SK-N-SH treated with all-trans-retinoic acid at 6 μM for 48 hours (cell line): ENCODE measurements at regions not wholly inside any gene's neighbourhood (a gene's known extent, or its start where the extent isn't known, plus 50 kb on each side); places are given as distances from the start of the nearest gene placed in this dataset.
A peak's percentile ranks its signal among the peaks of the same experiment; 100 is the strongest.

ENCODE experiments used
- ATAC-seq: fragments of 200-7000 bp; cut with Tn5 transposase; 3 replicates; pipeline ENCODE4 v1.9.1; 2020; ENCODE audit warnings: mild to moderate bottlenecking, moderate library complexity
- ARNTL ChIP-seq: fragments of 450-650 bp; formaldehyde crosslinking; IDR thresholded peaks from 2 replicates; pipeline ENCODE4 v1.5.0; 2020; ENCODE audit warnings: low read depth, mild to moderate bottlenecking, moderate library complexity, borderline replicate concordance
- BACH2 ChIP-seq: fragments of 250-450 bp; sonication (Bioruptor Pico); IDR thresholded peaks from 2 replicates; pipeline ENCODE4 v1.9.0; 2021; ENCODE audit warnings: mild to moderate bottlenecking, borderline replicate concordance
- CREB5 ChIP-seq: fragments of 250-450 bp; sonication (Bioruptor Pico); IDR thresholded peaks from 2 replicates; pipeline ENCODE4 v1.5.1; 2020; ENCODE audit warnings: low read depth, mild to moderate bottlenecking, moderate library complexity
- CSDC2 ChIP-seq: fragments of 250-450 bp; sonication (Bioruptor Pico); IDR thresholded peaks from 2 replicates; pipeline ENCODE4 v1.5.0; 2020; ENCODE audit warnings: mild to moderate bottlenecking, moderate library complexity
- ESRRG ChIP-seq: fragments of 250-450 bp; sonication (Bioruptor Pico); IDR thresholded peaks from 2 replicates; pipeline ENCODE4 v1.6.1; 2021; ENCODE audit warnings: mild to moderate bottlenecking
- GLIS3 ChIP-seq: fragments of 250-450 bp; sonication (Bioruptor Pico); IDR thresholded peaks from 2 replicates; pipeline ENCODE4 v1.5.0; 2020; ENCODE audit warnings: mild to moderate bottlenecking, moderate library complexity
- ISL1 ChIP-seq: fragments of 250-450 bp; sonication (Bioruptor Pico); IDR thresholded peaks from 2 replicates; pipeline ENCODE4 v2.1.2; 2022; ENCODE audit warnings: mild to moderate bottlenecking, moderate library complexity
- OSR1 ChIP-seq: fragments of 250-450 bp; sonication (Bioruptor Pico); IDR thresholded peaks from 2 replicates; pipeline ENCODE4 v1.8.0; 2022; ENCODE audit warnings: moderate library complexity, mild to moderate bottlenecking, inconsistent platforms
- PATZ1 ChIP-seq: fragments of 250-450 bp; sonication (Bioruptor Pico); IDR thresholded peaks from 2 replicates; pipeline ENCODE4 v1.8.0; 2020; ENCODE audit warnings: mild to moderate bottlenecking, moderate library complexity, borderline replicate concordance
- POU6F1 ChIP-seq: fragments of 250-450 bp; sonication (Bioruptor Pico); IDR thresholded peaks from 2 replicates; pipeline ENCODE4 v1.8.0; 2021; ENCODE audit warnings: low read depth, mild to moderate bottlenecking, moderate library complexity, borderline replicate concordance
- PPARA ChIP-seq: fragments of 250-450 bp; sonication (Bioruptor Pico); IDR thresholded peaks from 2 replicates; pipeline ENCODE4 v1.5.0; 2020; ENCODE audit warnings: mild to moderate bottlenecking, borderline replicate concordance
- RARB ChIP-seq: fragments of 250-450 bp; sonication (Bioruptor Pico); IDR thresholded peaks from 2 replicates; pipeline ENCODE4 v1.8.0; 2021; ENCODE audit warnings: mild to moderate bottlenecking, moderate library complexity
- SNAI2 ChIP-seq: fragments of 250-450 bp; sonication (Bioruptor Pico); IDR thresholded peaks from 2 replicates; pipeline ENCODE4 v1.5.0; 2020; ENCODE audit warnings: mild to moderate bottlenecking, moderate library complexity
- TCF4 ChIP-seq: fragments of 250-450 bp; sonication (Bioruptor Pico); IDR thresholded peaks from 2 replicates; pipeline ENCODE4 v1.8.0; 2021; ENCODE audit warnings: mild to moderate bottlenecking, moderate library complexity, borderline replicate concordance
- TOX ChIP-seq: fragments of 250-450 bp; sonication (Bioruptor Pico); IDR thresholded peaks from 2 replicates; pipeline ENCODE4 v1.8.0; 2021; ENCODE audit warnings: mild to moderate bottlenecking, moderate library complexity, borderline replicate concordance
- TSHZ2 ChIP-seq: fragments of 250-450 bp; sonication (Bioruptor Pico); IDR thresholded peaks from 2 replicates; pipeline ENCODE4 v1.5.0; 2020; ENCODE audit warnings: mild to moderate bottlenecking, moderate library complexity
- ZC3H10 ChIP-seq: fragments of 250-450 bp; sonication (Bioruptor Pico); IDR thresholded peaks from 2 replicates; pipeline ENCODE4 v1.5.1; 2021; ENCODE audit warnings: mild to moderate bottlenecking, moderate library complexity
- ZFP3 ChIP-seq: fragments of 250-450 bp; sonication (Bioruptor Pico); IDR thresholded peaks from 2 replicates; pipeline ENCODE4 v1.5.0; 2020; ENCODE audit warnings: mild to moderate bottlenecking, moderate library complexity
- ZNF8 ChIP-seq: fragments of 450-650 bp; formaldehyde crosslinking; IDR thresholded peaks from 2 replicates; pipeline ENCODE4 v1.5.0; 2020; ENCODE audit warnings: mild to moderate bottlenecking, moderate library complexity
- TF ChIP-seq, protein P1 (sequence below): fragments of 250-450 bp; sonication (Bioruptor Pico); IDR thresholded peaks from 2 replicates; pipeline ENCODE4 v1.5.1; 2021; ENCODE audit warnings: mild to moderate bottlenecking, moderate library complexity

- ATAC-seq: no peak
- TF ChIP-seq PATZ1 (CRISPR knock-in tag) (no peak), ISL1 (CRISPR knock-in tag) (no peak), TOX (CRISPR knock-in tag) (no peak), ZC3H10 (no peak), ARNTL (CRISPR knock-in tag) (no peak), RARB (CRISPR knock-in tag) (no peak), BACH2 (no peak), PPARA (no peak), POU6F1 (CRISPR knock-in tag) (no peak), CSDC2 (CRISPR knock-in tag) (no peak), CREB5 (no peak), ZFP3 (CRISPR knock-in tag) (no peak), OSR1 (CRISPR knock-in tag) (no peak), SNAI2 (CRISPR knock-in tag) (no peak)
- TF ChIP-seq, protein P1, sequence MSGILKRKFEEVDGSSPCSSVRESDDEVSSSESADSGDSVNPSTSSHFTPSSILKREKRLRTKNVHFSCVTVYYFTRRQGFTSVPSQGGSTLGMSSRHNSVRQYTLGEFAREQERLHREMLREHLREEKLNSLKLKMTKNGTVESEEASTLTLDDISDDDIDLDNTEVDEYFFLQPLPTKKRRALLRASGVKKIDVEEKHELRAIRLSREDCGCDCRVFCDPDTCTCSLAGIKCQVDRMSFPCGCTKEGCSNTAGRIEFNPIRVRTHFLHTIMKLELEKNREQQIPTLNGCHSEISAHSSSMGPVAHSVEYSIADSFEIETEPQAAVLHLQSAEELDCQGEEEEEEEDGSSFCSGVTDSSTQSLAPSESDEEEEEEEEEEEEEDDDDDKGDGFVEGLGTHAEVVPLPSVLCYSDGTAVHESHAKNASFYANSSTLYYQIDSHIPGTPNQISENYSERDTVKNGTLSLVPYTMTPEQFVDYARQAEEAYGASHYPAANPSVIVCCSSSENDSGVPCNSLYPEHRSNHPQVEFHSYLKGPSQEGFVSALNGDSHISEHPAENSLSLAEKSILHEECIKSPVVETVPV (CRISPR knock-in tag): no peak
- TF ChIP-seq, all 23 proteins: peak for 0
Measured at GRCh38 chr7:79965946-79966345, 168.7 kb upstream of the GNAI1 start.

- TF ChIP-seq ESRRG (no peak), ISL1 (CRISPR knock-in tag) (no peak), ZNF8 (CRISPR knock-in tag) (no peak), RARB (CRISPR knock-in tag) (no peak), ARNTL (CRISPR knock-in tag) (no peak)
- TF ChIP-seq, all 23 proteins: peak for 0
- ATAC-seq: peak; percentile 77; the same call in 2 of the 3 replicates
Measured at GRCh38 chr7:79964463-79964862, 170.2 kb upstream of the GNAI1 start.

DNA sequence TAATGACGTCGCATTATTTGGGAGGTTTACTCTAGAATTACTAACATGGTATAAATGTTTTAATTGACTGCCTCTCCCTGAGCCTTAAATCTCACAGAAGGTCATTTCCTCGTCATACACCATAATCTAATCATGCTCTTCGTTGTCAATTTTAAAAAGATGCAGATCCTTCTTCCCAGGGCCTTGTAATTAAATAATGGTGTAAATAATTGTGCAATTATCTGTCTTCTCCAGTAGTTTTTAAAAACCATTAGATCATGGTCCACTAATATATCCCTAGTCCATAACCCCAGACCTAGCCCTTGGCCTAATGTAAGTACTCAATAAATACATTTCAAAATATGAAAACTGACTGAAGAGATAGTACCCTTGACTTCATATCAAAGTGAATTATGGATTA, 181.5 kb upstream of the GNAI1 start:
- 0 out of 2 replicates have a peak, but pooled peaks have one; percentile 24 for TF ChIP-seq ARNTL (CRISPR knock-in tag)
- TF ChIP-seq ISL1 (CRISPR knock-in tag): peak; percentile 99
- TF ChIP-seq CREB5: peak; percentile 94
- TF ChIP-seq GLIS3 (CRISPR knock-in tag): peak; percentile 85; the same call in 1 of the 2 replicates
- no peak for TF ChIP-seq TSHZ2
- TF ChIP-seq ZC3H10: peak; percentile 96
- TF ChIP-seq TOX (CRISPR knock-in tag): no peak
- peak; percentile 85 for TF ChIP-seq TCF4 (CRISPR knock-in tag)
- peak; percentile 92 for TF ChIP-seq ESRRG
- TF ChIP-seq, protein P1 (CRISPR knock-in tag): peak; percentile 90
- TF ChIP-seq SNAI2 (CRISPR knock-in tag): peak; percentile 68; the same call in 1 of the 2 replicates
- peak; percentile 86 for TF ChIP-seq PATZ1 (CRISPR knock-in tag)
- TF ChIP-seq CSDC2 (CRISPR knock-in tag): no peak
- peak; percentile 67; the same call in 2 of the 3 replicates for ATAC-seq
